CD4-positive, alpha-beta T cell treated with Interleukin-10 for 1 hour (primary cell): ENCODE measurements at regions not wholly inside any gene's neighbourhood (a gene's known extent, or its start where the extent isn't known, plus 50 kb on each side); places are given as distances from the start of the nearest gene placed in this dataset.
"Not testable (repeated sequence)": the region's sequence is repeated elsewhere in the genome, so short reads cannot be mapped to it uniquely, and the experiment has no call there.

Experiments
- DNase-seq: peaks from one replicate; pipeline ENCODE4 v3.0.0-alpha.2; 2020

DNA sequence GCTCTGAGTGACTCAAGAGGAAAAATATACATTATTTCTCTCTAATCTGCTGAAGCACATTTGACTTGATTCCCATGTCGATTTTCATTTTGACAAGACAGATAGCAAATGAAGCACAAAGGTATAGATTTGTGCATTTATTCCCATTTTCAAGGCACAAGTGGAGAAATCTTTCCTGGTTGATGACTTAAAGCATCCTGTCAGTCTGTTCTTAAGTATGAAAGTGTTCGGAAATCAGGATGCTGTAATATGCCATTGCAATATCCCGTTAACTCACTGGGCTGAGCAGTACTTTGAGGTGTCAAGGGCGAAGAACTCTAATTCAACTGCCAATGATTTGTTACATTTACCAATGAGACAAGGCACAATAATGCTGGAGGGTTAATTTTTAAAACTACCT lies 185.2 kb upstream of the LRP1B start:
- no peak for DNase-seq

DNA sequence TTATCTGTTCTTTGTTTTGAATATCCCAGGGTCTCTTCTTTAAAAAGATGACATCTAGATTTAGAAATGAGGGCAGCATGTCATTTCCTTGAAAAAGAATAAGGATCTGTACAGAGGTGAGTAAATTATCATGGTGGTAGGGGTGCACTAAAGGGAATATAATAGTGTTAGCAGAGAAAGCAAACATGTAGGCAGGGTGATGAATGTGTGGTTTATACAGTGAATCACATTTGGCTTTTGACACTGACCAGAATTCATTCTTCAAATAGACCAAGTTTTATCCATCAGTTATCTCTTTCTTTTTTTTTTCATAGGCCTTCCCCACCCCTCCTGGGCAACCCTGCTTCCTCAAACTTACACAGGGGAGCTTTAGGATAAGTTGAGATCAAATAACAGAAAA lies 184.5 kb upstream of the LRP1B start:
- DNase-seq: no peak

DNA sequence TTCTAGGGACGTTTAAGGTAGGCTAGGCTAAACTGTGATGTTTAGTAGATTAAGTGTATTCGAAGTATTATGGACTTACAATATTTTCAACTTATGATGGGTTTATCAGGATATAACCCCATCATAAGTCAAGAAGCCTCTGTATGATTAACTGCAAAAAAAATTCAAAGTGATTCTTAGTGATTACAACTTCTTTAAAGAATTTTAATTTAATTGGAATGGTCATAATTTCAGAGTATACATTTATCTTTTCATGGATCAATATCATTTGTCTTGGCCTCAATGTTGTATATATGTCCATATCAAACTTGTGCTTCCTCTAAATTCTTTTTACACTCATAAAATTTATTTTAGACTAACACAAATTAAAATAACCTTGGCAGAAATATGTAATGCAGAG lies 183.3 kb upstream of the LRP1B start:
- DNase-seq: no peak

DNA sequence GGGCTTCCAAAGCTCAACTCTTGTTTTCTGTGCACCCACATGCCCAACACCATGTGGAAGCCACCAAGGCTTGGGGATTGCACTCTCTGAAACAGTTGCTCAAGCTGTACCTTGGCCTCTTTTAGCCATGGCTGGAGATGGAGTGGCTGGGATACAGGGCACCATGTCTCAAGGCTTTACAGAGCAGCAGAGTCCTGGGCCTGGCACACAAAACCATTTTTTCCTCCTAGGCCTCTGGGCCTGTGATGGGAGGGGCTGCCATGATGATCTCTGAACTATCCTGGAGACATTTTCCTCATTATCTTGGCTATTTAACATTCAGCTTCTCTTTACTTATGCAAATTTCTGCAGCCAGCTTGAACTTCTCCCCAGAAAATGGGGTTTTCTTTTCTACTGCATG lies 179.7 kb upstream of the LRP1B start:
- DNase-seq: no peak

DNA sequence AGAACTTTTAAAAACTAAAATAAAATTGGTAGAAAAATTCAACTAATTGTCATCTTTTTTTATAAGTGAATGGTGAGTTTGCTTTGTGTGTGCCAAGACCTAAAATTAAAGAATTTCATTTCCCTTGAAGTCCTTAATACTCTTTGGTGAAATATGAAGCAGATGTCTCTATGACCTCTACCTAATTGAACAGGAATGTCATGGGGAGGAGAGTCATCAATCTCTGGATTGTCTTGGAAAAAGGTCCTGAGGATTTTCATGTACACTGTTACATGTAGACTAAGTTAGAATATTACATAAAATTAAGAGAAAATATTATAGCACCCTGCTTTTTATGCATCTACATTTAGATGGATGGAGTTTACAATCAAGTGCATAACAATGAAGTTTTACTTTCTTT lies 177.9 kb upstream of the LRP1B start:
- no peak for DNase-seq

DNA sequence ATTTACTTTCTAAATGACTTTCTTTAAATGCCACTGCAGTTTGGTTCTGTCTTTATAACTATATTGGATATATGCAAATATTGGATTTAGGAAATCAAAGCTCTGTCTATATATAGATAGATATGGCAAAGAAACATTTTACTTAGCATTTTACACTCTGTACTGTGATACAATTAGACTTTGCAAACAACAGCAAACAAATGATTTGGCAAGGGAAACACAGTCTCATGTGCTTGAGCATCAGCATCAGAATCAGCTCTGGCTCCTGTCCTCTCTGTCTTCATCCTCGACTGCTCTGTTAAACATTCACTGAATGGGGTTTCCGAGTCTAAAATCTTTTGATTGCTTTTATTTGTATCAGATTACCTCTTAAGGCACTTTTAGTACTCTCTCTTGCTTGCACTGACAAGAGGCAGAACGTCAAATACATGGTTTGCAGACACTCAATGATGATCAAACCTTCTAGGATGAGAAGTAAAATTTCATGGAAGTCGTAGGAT lies 176.8 kb upstream of the LRP1B start:
- no peak for DNase-seq

DNA sequence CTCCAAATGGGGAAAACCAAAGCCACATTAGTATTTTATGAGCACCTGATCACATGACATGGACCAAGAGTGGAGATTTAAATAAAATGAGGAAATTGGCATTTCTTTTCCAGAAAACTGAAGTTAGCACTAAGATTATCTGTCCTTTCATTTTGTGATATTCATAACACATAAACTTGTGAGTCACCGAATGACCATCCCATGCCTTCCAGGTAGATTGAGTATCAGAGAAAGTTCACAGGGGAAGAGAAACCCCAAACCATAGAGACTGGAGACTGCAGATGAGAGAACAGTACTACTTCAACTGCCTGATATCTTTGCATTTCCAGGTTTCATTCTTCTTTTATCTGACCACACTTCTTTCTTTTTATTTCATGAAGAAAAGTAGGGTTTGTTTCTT lies 176.3 kb upstream of the LRP1B start:
- no peak for DNase-seq

DNA sequence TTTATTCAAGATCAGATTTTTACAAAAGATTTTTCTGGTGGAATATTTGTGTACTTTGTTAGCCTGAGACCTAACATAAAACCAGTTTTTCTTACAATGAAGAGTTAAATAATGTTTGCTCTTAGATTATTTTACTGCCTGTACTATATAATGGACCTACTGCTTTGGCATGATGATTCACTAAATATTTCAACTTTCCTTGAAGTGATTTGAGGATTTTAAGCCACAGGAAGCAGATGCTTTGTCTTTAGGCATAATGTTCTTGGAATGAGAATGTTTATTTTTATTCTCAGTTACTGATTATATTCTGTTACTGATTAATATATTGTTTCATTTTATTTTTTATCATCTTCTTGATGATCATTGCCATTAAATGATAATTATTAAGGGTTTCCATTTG lies 175.3 kb upstream of the LRP1B start:
- DNase-seq: no peak

DNA sequence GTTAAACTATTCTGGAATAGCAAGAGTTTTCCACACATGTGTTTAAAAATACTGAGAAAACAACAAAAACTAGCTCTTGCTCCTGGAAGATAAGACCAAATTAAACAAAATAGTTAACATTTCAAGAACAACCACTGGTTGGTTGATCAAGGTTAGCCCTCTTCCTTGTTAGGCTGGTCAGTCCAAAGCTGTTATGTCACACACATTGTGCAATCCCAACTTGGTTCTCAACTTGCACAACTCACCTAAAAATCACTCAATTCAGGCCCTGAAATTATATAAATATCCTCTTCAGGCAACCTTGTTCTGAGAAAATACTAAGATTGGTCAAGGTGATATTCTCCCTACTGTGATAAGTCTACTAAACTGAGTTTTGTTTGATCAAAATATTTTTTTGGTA lies 169.7 kb upstream of the LRP1B start:
- no peak for DNase-seq

DNA sequence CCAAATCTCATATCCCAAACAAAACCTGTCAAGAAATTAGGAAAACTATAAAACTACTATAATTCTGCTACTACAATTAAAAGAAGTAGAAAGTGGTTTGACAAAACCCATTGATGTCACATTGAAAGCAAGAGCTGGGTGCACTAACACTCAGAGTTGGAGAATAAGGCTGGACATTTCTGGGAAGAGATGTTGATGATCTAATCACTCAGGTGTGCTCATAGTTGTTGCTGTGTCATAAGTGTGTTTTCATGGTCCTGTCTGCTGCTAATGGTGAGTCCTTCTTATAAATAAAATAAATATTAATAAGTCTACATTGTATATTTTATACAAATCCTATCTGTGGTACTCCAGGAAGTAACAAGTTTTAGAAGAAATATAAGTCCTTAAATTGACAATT lies 168.2 kb upstream of the LRP1B start:
- no peak for DNase-seq

DNA sequence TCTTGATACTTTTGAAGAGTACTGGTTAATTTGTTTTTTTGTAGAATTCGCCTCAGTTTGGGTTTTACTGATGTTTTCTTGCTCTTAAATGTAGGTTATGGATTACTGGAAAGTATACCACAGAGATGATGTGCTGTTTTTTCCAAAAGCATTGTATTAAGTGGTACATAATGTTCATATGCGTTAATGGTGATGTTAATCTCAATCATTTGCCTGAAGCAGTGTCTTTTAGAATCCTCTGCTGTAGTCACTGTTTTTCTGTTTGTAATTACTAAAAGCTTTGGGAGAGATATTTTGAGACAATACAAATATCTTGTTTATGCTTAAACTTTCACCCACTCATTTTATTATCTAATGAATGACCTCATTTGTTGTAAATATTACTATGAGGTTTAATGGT lies 163.4 kb upstream of the LRP1B start:
- no peak for DNase-seq

DNA sequence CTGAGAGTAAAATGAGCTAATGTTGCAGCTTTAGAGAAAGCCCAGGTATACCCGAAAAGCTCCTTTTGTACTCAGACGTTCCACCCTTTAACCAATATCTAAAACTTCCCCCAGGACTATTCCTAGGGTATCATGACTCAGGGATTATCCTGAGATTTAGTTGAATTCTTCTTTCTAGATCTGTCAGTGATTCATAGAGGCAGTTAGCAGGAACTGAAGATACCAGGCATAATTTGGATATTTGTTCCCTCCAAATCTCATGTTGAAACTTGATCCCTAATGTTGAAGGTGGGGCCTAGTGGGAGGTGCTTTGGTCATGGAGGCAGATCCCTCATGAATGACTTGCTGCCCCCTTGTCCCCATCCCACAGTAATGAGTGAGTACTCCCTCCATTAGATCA lies 161.2 kb upstream of the LRP1B start:
- no peak for DNase-seq

DNA sequence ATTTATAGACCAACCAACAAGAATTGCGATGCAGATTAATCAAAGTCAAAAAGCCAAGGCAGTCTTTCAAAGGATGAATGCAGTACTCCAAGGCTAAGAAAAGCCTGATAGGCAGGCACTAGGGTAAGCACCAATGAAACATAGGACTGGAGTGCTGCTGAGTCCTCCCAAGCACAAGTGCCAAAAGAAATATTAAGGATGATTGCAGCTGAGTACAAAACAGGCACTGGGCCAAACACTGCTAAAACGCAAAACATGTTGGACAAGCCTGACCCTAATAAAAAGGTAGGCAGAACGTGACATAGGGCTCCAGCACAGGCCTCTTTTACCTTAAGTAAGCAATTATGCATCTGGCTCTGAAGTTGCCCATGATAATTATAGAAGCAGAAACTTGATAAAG lies 160.1 kb upstream of the LRP1B start:
- DNase-seq: no peak

DNA sequence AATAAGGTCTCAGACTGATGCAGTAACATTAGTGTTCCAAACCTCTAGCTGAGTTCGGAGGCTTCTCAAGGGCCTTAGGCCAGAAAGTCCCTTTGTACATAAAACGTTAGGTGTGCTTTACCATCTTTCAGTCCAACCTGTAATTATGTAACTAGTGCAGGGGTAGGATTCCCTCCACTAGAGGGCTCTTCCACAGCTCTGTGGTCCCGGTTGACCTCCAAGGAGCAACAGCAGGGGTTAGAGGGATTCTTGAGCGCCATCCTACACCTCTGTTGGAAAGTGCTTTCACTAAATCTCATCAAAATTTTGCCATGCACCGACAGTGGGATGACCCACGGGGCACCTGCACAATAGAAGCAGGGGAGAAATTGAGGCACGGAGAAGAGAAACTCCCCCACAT lies 155.8 kb upstream of the LRP1B start:
- no peak for DNase-seq

DNA sequence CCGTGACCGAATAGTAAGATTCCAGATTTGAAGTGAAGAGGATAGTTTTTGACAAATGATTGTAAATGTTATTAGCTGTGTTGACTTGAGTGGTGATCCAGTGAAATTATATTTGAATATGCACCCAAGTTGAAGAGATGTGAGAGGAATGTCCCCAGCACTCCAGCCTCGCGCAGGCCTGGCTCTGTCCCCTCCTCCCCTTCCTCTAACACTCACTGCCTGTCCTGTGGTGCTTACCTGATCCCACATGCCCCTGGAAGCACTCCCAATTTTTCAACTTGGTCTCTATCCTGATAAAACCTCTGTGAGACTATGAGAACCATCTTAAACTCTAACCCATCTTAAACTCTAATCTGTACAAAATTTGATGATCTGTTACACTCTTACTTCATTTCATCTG lies 154.7 kb upstream of the LRP1B start:
- DNase-seq: no peak

DNA sequence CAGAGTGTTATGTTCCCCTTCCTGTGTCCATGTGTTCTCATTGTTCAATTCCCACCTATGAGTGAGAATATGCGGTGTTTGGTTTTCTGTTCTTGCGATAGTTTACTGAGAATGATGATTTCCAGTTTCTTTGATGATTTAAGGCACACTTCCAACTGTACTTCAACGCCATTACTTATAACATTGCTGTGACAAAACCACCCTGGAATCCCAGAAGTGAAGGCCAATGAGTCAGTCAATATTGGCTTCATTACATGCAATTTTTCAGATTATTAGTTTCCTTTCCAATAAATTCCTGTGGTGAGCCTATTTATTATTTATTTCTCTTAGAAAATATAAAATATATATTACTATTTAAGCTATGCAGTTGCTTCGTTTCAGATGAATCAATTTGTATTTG lies 153.5 kb upstream of the LRP1B start:
- DNase-seq: not testable (repeated sequence)

DNA sequence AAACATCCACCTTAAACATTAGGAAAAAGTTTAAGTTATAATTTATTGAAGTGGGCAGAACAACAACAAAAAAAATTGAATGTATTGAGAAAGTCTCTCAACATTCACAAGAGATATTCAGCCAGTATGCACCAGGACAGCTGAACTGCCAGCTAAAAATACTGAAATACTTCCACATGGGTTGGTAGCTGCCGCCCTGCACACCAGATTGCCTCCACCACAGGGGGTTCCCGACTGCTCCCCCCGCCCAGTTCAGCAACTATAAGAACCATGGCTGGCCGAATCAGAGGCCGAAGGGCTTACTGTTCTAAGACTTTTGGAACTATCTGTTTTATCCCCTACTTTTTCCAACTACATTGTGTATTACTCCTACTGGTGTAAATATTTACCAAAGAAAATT lies 150.0 kb upstream of the LRP1B start:
- DNase-seq: no peak

DNA sequence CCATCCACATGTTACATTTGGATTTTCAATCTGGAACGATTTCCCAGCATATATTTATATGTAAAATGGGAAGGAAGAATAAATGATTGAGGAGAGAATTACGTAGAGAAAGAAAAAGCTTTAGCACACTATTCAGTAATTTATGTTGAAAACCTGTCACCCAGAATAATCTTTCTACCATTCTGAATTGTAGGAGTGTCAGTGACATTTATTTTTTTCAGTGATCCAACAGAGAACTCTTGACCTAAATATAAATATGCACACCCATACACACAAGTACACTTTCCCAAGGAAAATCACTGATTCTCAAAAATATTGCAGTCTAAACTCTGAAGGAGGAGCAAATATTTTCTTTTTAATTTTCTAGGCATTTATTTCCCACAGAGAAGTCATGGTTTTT lies 140.2 kb upstream of the LRP1B start:
- no peak for DNase-seq

DNA sequence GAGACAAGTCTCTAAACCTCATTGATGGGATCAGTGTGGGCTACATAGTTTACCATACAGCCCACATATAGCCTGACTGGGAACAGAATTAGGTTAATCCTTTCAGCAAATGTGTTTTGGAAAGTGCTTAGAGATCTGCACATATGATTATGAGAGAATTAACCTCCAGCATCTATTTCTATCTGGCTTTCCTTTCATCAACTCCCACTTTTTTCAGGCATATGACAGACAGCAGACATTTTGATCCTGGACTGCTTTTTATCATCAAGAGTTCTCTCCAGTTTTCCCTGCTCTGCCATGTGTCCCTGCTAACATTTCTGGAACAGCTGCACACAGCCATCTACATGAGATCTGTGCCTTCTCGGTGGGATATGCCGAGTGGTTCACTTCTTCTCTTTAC lies 139.5 kb upstream of the LRP1B start:
- no peak for DNase-seq

DNA sequence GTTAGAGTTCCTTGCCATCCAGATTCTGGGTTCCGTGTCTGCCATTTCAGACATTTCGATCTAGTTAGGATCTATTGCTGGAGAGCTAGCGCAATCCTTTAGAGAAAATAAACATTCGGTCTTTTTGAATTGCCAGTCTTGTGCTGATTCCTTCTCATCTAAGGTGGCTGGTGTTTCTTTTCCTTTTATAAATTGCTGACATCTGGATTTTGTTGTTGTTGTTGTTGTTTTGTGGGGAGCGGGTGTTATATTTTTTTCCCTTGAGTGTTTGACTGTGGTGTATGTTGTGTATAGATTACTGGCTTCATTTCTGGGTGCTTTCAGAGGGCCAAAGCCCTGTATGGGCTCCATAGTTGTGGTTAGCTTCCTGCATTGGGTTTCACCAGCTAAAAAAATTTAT lies 128.5 kb upstream of the LRP1B start:
- DNase-seq: no peak

DNA sequence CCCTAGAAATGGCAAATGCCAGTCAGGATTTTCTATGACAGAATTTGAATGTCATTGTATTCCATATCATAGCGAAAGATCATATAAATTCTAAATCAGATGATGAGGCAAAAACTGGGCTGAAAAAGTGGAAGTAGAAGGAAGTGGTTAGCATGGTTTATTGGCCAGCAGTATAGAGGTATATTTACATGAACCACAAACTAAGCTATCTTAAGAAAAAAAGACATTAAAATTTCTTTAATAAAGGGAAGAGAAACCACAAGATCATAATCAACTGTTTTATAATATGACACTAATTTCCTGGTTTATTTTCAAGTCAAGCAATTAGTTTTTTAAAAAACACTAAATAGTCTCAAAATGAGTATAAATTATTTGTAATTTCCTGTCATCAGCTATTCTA lies 123.2 kb upstream of the LRP1B start:
- DNase-seq: no peak

DNA sequence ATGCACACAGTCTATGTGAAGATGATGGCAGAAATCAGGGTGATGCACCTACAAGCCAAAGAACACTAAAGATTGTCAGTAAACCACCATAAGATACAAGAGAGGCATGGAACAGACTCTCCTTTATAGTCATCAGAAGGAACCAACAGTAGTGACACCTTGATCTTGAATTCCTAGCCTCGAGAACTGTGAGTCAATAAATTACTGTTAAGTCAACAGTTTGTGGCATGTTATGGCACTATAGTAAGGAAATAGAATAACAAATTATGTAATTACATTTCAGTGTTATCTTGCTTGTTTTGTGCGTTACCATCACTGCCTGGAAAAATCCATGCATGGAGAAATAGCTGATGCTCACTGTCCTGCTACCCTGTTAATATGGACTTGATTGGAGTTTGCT lies 110.2 kb upstream of the LRP1B start:
- no peak for DNase-seq

DNA sequence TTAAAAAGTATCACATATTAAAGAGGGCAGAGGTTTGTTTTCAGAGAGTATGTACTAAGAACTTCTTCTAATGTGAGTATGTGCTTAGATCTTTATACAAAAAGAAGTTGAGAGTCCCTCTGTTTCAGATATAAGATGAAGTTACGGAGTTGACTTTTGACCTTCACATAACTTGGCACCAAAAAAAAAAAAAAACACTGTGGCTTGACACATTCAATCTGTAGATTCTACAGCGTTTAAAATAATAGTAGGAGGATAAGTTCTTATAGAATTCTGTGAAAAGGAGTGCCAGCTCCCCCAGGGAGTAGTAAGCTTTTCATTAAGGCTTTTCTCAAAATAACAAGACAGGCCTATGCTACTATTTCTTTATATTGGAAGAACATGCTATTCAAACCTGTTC lies 105.4 kb upstream of the LRP1B start:
- no peak for DNase-seq

DNA sequence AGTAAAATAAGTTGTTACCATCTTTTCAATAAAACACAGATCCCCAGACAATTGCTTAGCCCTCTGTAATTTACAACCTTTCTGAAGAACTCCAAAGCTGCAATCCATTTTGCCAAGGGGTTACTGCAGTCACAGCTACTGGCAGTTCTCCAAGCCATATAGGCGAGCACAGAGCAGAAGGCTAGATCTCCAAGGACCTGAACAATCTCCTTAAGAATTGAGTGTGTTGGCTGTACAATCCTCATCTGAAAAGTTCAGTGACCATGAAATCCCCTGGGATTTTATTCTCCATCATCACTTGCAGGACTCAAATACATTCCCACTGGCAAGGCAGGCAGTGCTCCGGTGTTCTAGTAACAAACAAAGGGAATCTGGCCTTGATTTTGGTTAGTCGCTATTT lies 103.9 kb upstream of the LRP1B start:
- no peak for DNase-seq

DNA sequence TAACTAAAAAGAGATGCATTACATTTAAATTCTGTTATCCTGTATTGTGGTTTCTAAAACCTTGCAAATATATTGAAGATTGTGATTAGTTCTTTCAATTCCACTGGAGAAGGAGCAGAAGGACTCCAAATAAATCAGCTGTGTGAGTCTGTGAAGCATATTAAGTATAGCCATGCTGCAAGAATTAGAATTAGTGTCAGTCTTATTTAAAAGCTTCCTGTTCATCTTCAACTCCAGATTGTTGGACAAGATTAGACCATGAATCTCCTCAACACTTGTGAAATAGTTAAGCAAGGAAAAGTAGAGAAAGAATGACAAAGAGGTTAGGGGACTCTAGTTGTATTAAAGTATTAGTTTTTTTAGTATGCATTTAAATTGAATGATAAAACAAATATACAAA lies 92.5 kb upstream of the LRP1B start:
- DNase-seq: no peak

DNA sequence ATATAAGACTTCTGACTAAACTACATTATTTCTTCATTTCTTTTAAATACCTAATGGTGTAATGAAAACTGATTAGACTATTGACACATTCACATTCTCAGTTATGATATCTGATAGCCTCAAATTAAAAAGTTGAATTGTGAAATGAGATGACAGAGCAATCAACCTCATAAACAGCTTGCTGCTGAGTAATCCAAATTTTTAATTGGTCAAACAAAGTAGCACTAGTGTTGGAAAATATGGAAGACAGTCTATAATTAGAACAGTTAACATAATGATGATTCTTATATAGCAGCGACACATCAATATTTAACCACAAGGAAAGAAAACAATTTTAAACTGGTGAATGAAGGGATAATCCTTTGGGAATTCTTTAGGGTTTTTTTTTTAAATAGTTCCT lies 91.9 kb upstream of the LRP1B start:
- DNase-seq: no peak
